Liver (tissue), 8 donors: ENCODE measurements at regions not wholly inside any gene's neighbourhood (a gene's known extent, or its start where the extent isn't known, plus 50 kb on each side); places are given as distances from the start of the nearest gene placed in this dataset.

Experiments used
- DNase-seq: peaks from one replicate; pipeline ENCODE4 v3.0.0-alpha.2; 2017; ENCODE audit warnings: low spot score
- H3K27ac ChIP-seq, 2 donors: one replicate each; pipeline ENCODE4 v1.7.0; 2013; ENCODE audit warnings: inconsistent platforms in 2 of 2, low read length in 2 of 2, control low read depth in 1 of 2, low read depth in 1 of 2, mild to moderate bottlenecking in 1 of 2
- H3K27me3 ChIP-seq, 4 donors: one replicate each; pipeline versions ENCODE4 v1.6.1 to v1.7.0; 2013; ENCODE audit warnings: low read length in 3 of 4, inconsistent platforms in 1 of 4, mild to moderate bottlenecking in 1 of 4, moderate library complexity in 1 of 4; ENCODE audit not compliant: control insufficient read depth in 4 of 4, insufficient read depth in 4 of 4
- H3K36me3 ChIP-seq, 4 donors: one replicate each; pipeline versions ENCODE4 v1.6.1 to v1.7.0; 2013; ENCODE audit warnings: low read length in 3 of 4, mild to moderate bottlenecking in 3 of 4, low read depth in 1 of 4, moderate library complexity in 1 of 4; ENCODE audit not compliant: control insufficient read depth in 4 of 4, insufficient read depth in 3 of 4
- H3K4me1 ChIP-seq, 4 donors: one replicate each; pipeline versions ENCODE4 v1.6.1 to v1.7.0; 2013; ENCODE audit warnings: low read length in 3 of 4, mild to moderate bottlenecking in 3 of 4, moderate library complexity in 1 of 4; ENCODE audit not compliant: control insufficient read depth in 4 of 4, insufficient read depth in 4 of 4
- H3K4me3 ChIP-seq, 3 donors: one replicate each; pipeline versions ENCODE4 v1.6.1 to v1.7.0; 2013; ENCODE audit warnings: low read length in 3 of 3, control low read depth in 1 of 3, low read depth in 1 of 3, mild to moderate bottlenecking in 1 of 3
- H3K9ac ChIP-seq, 2 donors: one replicate each; pipeline ENCODE4 v1.7.0; 2013; ENCODE audit warnings: low read length in 2 of 2, mild to moderate bottlenecking in 2 of 2, moderate library complexity in 2 of 2, control low read depth in 1 of 2, low read depth in 1 of 2
- H3K9me3 ChIP-seq, 4 donors: one replicate each; pipeline versions ENCODE4 v1.6.1 to v1.7.0; 2013; ENCODE audit warnings: low read length in 3 of 4; ENCODE audit not compliant: control insufficient read depth in 4 of 4
- EGR1 ChIP-seq, 2 donors: IDR thresholded peaks; 2 replicates each; pipeline ENCODE4 v1.6.1; 2016 to 2018; ENCODE audit warnings: antibody characterized with exemption in 2 of 2, low read depth in 2 of 2
- FOXA1 ChIP-seq: IDR thresholded peaks from 2 replicates; pipeline ENCODE4 v1.6.1; 2016; ENCODE audit warnings: antibody characterized with exemption
- FOXA2 ChIP-seq: IDR thresholded peaks from 2 replicates; pipeline ENCODE4 v1.6.1; 2016; ENCODE audit warnings: antibody characterized with exemption
- GABPA ChIP-seq, 2 donors: IDR thresholded peaks in 1 of 2; conservative IDR thresholded peaks in 1 of 2; 2 replicates each; pipeline ENCODE4 v1.6.1; 2016; ENCODE audit warnings: antibody characterized with exemption in 2 of 2, mild to moderate bottlenecking in 1 of 2, moderate library complexity in 1 of 2
- HNF4A ChIP-seq, 2 donors: conservative IDR thresholded peaks; 2 replicates each; pipeline ENCODE4 v1.6.1; 2016; ENCODE audit warnings: antibody characterized with exemption in 2 of 2, mild to moderate bottlenecking in 2 of 2
- HNF4G ChIP-seq: IDR thresholded peaks from 2 replicates; pipeline ENCODE4 v1.6.1; 2016; ENCODE audit warnings: antibody characterized with exemption
- JUND ChIP-seq, 2 donors: IDR thresholded peaks; 2 replicates each; pipeline ENCODE4 v1.6.1; 2016; ENCODE audit warnings: antibody characterized with exemption in 2 of 2
- NR2F2 ChIP-seq: IDR thresholded peaks from 2 replicates; pipeline ENCODE4 v1.6.1; 2016; ENCODE audit warnings: antibody characterized with exemption
- RAD21 ChIP-seq, 2 donors: IDR thresholded peaks; 2 replicates each; pipeline ENCODE4 v1.6.1; 2016; ENCODE audit warnings: antibody characterized with exemption in 2 of 2, mild to moderate bottlenecking in 2 of 2
- RXRA ChIP-seq, 2 donors: IDR thresholded peaks; 2 replicates each; pipeline ENCODE4 v1.6.1; 2017 to 2018; ENCODE audit warnings: antibody characterized with exemption in 2 of 2, mild to moderate bottlenecking in 1 of 2
- SP1 ChIP-seq: IDR thresholded peaks from 2 replicates; pipeline ENCODE4 v1.6.1; 2018; ENCODE audit warnings: antibody characterized with exemption, mild to moderate bottlenecking
- TAF1 ChIP-seq: conservative IDR thresholded peaks from 2 replicates; pipeline ENCODE4 v1.6.1; 2016; ENCODE audit warnings: antibody characterized with exemption, mild to moderate bottlenecking
- YY1 ChIP-seq: IDR thresholded peaks from 2 replicates; pipeline ENCODE4 v1.6.1; 2016; ENCODE audit warnings: antibody characterized with exemption, mild to moderate bottlenecking
- WGBS: extraction: QIAGEN DNeasy Blood & Tissue Kit; methylation state at CpG from one replicate; pipeline ENCODE4 v1.1.7; 2013; 5-methylcytosine and 5-hydroxymethylcytosine counted together
- TF ChIP-seq, protein P1 (sequence below): IDR thresholded peaks from 2 replicates; pipeline ENCODE4 v1.6.1; 2016; ENCODE audit warnings: antibody characterized with exemption
- TF ChIP-seq, protein P2 (sequence below): IDR thresholded peaks from 2 replicates; pipeline ENCODE4 v1.6.1; 2016; ENCODE audit warnings: antibody characterized with exemption
- TF ChIP-seq, protein P3 (sequence below): IDR thresholded peaks from 2 replicates; pipeline ENCODE4 v1.6.1; 2016; ENCODE audit warnings: antibody characterized with exemption
- TF ChIP-seq, protein P4 (sequence below): IDR thresholded peaks from 2 replicates; pipeline ENCODE4 v1.6.1; 2016; ENCODE audit warnings: antibody characterized with exemption, mild to moderate bottlenecking
- TF ChIP-seq, protein P5 (sequence below): fragments of 150-350 bp; IDR thresholded peaks from 2 replicates; pipeline ENCODE4 v1.5.1; 2017; ENCODE audit warnings: improper control_type of control experiment, low read depth, low read length; ENCODE audit not compliant: missing input control
- donor health status: healthy.
- donor health status: healthy.
- donor health status: healthy.
- donor health status: healthy.
- donor health status: healthy.

DNA sequence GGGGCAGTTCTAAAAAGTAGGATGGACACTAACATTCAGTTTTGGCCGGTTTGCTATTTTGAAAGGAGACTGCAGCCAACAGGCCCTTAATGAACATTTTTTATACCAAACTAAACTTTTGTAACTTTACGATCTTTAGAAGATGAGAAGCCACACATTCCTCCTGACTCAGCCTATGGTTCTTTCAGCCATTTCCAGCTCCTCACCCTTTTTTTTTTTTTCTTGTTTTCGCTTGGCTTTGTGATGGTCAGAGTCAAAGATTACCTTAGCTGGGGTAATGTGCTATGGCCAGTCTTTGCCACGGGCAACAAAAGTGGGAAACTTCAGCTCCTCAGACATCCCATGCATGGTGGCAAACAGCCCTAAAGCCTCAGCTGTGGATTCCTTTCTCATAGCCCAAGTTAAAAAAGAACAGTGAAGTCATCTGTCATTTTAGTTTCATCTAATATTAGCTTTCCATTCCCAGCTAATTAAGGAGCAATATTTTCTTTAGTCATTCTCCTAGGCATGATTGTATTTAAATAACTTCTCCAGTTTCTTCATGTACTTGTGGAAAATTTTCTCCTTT, 368.7 kb downstream of the MFSD1 start:
- Histone ChIP-seq H3K36me3 (no peaks in the 10 kb centered on the region), H3K9me3 (no peaks in the 10 kb centered on the region), H3K4me3 (no peak overlapping the region), H3K4me1 (peaks cover 2 to 15% (median 13%) of the 10 kb centered on the region in 4 donors), H3K27me3 (no peaks in the 10 kb centered on the region), H3K9ac (no peak overlapping the region), H3K27ac (no peak overlapping the region)
- DNase-seq: no peak
- no peak for TF ChIP-seq SP1
- no peak for TF ChIP-seq NR2F2
- TF ChIP-seq JUND (IDR thresholded peaks at IDR 0.05): no peak
- TF ChIP-seq, protein P1, sequence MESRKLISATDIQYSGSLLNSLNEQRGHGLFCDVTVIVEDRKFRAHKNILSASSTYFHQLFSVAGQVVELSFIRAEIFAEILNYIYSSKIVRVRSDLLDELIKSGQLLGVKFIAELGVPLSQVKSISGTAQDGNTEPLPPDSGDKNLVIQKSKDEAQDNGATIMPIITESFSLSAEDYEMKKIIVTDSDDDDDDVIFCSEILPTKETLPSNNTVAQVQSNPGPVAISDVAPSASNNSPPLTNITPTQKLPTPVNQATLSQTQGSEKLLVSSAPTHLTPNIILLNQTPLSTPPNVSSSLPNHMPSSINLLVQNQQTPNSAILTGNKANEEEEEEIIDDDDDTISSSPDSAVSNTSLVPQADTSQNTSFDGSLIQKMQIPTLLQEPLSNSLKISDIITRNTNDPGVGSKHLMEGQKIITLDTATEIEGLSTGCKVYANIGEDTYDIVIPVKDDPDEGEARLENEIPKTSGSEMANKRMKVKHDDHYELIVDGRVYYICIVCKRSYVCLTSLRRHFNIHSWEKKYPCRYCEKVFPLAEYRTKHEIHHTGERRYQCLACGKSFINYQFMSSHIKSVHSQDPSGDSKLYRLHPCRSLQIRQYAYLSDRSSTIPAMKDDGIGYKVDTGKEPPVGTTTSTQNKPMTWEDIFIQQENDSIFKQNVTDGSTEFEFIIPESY: no peak
- no peak for TF ChIP-seq HNF4G
- TF ChIP-seq, protein P2, sequence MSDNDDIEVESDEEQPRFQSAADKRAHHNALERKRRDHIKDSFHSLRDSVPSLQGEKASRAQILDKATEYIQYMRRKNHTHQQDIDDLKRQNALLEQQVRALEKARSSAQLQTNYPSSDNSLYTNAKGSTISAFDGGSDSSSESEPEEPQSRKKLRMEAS: no peak
- TF ChIP-seq HNF4A (conservative IDR thresholded peaks at IDR 0.05): no peak
- TF ChIP-seq, protein P3, sequence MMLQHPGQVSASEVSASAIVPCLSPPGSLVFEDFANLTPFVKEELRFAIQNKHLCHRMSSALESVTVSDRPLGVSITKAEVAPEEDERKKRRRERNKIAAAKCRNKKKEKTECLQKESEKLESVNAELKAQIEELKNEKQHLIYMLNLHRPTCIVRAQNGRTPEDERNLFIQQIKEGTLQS: no peak
- 85% methylated on average over 4 of the region's 4 CpGs for WGBS

DNA sequence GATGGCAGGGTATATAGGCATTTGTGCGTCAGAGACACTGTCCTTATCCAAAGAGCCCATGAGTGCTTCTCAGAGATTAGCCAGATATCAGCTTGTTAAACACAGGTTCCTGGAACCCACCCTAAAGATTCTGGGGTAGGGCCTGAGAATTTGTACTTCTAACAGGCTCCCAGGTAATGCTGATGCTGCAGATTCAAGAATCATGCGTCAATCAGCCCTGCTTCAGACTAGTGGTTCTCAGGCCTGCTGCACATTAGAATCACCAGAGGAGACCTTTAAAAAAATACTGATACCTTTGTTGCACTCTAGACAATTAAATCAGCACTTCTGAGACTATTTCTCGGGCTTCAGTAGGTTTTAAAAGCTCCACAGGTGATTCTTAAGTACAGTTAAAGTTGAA, 369.5 kb downstream of the MFSD1 start:
- WGBS: 78% methylated on average over 3 of the region's 3 CpGs
- no peak for TF ChIP-seq TAF1
- TF ChIP-seq, protein P2: no peak
- no peak for TF ChIP-seq RXRA (IDR thresholded peaks at IDR 0.05)
- TF ChIP-seq EGR1 (IDR thresholded peaks at IDR 0.05; ENCODE audit: low read depth in 2 of 2): no peak
- no peak for TF ChIP-seq GABPA (IDR thresholded peaks at IDR 0.05 in 1 of 2, conservative IDR thresholded peaks at IDR 0.05 in 1 of 2)
- TF ChIP-seq NR2F2: no peak
- TF ChIP-seq FOXA1: no peak
- TF ChIP-seq, protein P4, sequence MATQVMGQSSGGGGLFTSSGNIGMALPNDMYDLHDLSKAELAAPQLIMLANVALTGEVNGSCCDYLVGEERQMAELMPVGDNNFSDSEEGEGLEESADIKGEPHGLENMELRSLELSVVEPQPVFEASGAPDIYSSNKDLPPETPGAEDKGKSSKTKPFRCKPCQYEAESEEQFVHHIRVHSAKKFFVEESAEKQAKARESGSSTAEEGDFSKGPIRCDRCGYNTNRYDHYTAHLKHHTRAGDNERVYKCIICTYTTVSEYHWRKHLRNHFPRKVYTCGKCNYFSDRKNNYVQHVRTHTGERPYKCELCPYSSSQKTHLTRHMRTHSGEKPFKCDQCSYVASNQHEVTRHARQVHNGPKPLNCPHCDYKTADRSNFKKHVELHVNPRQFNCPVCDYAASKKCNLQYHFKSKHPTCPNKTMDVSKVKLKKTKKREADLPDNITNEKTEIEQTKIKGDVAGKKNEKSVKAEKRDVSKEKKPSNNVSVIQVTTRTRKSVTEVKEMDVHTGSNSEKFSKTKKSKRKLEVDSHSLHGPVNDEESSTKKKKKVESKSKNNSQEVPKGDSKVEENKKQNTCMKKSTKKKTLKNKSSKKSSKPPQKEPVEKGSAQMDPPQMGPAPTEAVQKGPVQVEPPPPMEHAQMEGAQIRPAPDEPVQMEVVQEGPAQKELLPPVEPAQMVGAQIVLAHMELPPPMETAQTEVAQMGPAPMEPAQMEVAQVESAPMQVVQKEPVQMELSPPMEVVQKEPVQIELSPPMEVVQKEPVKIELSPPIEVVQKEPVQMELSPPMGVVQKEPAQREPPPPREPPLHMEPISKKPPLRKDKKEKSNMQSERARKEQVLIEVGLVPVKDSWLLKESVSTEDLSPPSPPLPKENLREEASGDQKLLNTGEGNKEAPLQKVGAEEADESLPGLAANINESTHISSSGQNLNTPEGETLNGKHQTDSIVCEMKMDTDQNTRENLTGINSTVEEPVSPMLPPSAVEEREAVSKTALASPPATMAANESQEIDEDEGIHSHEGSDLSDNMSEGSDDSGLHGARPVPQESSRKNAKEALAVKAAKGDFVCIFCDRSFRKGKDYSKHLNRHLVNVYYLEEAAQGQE: no peak
- no peak for TF ChIP-seq YY1
- TF ChIP-seq HNF4A (conservative IDR thresholded peaks at IDR 0.05): no peak
- no peak for TF ChIP-seq FOXA2
- TF ChIP-seq, protein P3: no peak
- no peak for TF ChIP-seq RAD21 (IDR thresholded peaks at IDR 0.05)
- TF ChIP-seq, protein P5, sequence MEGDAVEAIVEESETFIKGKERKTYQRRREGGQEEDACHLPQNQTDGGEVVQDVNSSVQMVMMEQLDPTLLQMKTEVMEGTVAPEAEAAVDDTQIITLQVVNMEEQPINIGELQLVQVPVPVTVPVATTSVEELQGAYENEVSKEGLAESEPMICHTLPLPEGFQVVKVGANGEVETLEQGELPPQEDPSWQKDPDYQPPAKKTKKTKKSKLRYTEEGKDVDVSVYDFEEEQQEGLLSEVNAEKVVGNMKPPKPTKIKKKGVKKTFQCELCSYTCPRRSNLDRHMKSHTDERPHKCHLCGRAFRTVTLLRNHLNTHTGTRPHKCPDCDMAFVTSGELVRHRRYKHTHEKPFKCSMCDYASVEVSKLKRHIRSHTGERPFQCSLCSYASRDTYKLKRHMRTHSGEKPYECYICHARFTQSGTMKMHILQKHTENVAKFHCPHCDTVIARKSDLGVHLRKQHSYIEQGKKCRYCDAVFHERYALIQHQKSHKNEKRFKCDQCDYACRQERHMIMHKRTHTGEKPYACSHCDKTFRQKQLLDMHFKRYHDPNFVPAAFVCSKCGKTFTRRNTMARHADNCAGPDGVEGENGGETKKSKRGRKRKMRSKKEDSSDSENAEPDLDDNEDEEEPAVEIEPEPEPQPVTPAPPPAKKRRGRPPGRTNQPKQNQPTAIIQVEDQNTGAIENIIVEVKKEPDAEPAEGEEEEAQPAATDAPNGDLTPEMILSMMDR: no peak
- TF ChIP-seq HNF4G: no peak
- TF ChIP-seq, protein P1: no peak
- no peak for TF ChIP-seq SP1
- TF ChIP-seq JUND (IDR thresholded peaks at IDR 0.05): no peak
- H3K27me3 ChIP-seq: no peaks in the 10 kb centered on the region
- H3K9ac ChIP-seq: no peak overlapping the region
- no peak overlapping the region for H3K27ac ChIP-seq
- H3K4me1 ChIP-seq: peaks cover 2 to 15% (median 11%) of the 10 kb centered on the region in 4 donors
- no peaks in the 10 kb centered on the region for H3K9me3 ChIP-seq
- H3K4me3 ChIP-seq: no peak overlapping the region
- H3K36me3 ChIP-seq: no peaks in the 10 kb centered on the region
- no peak for DNase-seq
